Thymus (tissue), 11 donors: ENCODE measurements at regions not wholly inside any gene's neighbourhood (a gene's known extent, or its start where the extent isn't known, plus 50 kb on each side); places are given as distances from the start of the nearest gene placed in this dataset.
A peak's percentile ranks its signal among the peaks of the same experiment; 100 is the strongest.

ENCODE experiments used
- DNase-seq, 9 donors: peaks; one replicate each; pipeline ENCODE4 v3.0.0-alpha.2; 2013; ENCODE audit warnings: low spot score in 9 of 9, low read depth in 6 of 9, missing footprints in 1 of 9
- H3K27ac ChIP-seq, 2 donors: one replicate each; pipeline ENCODE4 v1.5.1; 2013; ENCODE audit warnings: control low read depth in 1 of 2, low read depth in 1 of 2, low read length in 1 of 2, mild to moderate bottlenecking in 1 of 2, moderate library complexity in 1 of 2
- H3K27me3 ChIP-seq, 2 donors: one replicate each; pipeline ENCODE4 v1.5.1; 2013; ENCODE audit warnings: low read length in 1 of 2; ENCODE audit not compliant: control insufficient read depth in 2 of 2, insufficient read depth in 1 of 2
- H3K36me3 ChIP-seq, 2 donors: one replicate each; pipeline ENCODE4 v1.5.1; 2013; ENCODE audit warnings: low read length in 1 of 2, mild to moderate bottlenecking in 1 of 2, moderate library complexity in 1 of 2; ENCODE audit not compliant: control insufficient read depth in 2 of 2, insufficient read depth in 2 of 2
- H3K4me1 ChIP-seq, 2 donors: one replicate each; pipeline ENCODE4 v1.5.1; 2013; ENCODE audit warnings: low read length in 2 of 2; ENCODE audit not compliant: control insufficient read depth in 2 of 2, insufficient read depth in 2 of 2
- H3K4me3 ChIP-seq, 2 donors: one replicate each; pipeline ENCODE4 v1.5.1; 2013; ENCODE audit warnings: low read length in 2 of 2, control low read depth in 1 of 2, mild to moderate bottlenecking in 1 of 2
- H3K9me3 ChIP-seq, 2 donors: one replicate each; pipeline ENCODE4 v1.5.1; 2013; ENCODE audit warnings: low read length in 1 of 2, mild to moderate bottlenecking in 1 of 2; ENCODE audit not compliant: control insufficient read depth in 2 of 2, insufficient read depth in 1 of 2
- WGBS: extraction: QIAGEN DNeasy Blood & Tissue Kit; methylation state at CpG from one replicate; pipeline ENCODE4 v1.1.7; 2013; 5-methylcytosine and 5-hydroxymethylcytosine counted together
- donor health status: healthy.

- Histone ChIP-seq H3K4me3 (no peak overlapping the region), H3K9me3 (no peaks in the 10 kb centered on the region), H3K4me1 (no peaks in the 10 kb centered on the region), H3K27ac (no peak overlapping the region), H3K27me3 (no peaks in the 10 kb centered on the region), H3K36me3 (no peaks in the 10 kb centered on the region)
- DNase-seq, result peak in 1 of 9 donors; percentile 12
- WGBS, result 39% methylated on average over 5 of the region's 5 CpGs
Measured at GRCh38 chr14:53515276-53515675, 362.2 kb upstream of the DDHD1 start.

DNA sequence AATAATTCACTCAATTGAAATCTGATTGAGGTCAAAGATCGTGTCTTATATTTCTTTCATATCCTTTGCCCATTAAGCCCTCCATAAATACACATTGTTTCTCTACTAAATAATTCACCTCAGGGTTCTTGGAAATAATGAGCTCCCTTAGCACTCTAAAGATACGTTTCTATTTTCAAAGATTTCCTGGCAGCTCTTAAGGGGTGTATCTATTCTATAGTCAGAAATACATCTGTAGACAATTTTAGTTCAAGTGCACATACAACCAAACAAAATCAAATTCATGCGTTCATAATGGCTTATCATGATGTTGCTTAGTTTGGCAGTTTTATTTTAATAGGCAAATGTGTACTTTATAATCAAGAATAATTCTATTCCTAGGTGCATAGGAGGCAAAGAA, 361.1 kb upstream of the DDHD1 start:
- no peaks in the 10 kb centered on the region for H3K36me3 ChIP-seq
- WGBS, result 96% methylated on average over 3 of the region's 3 CpGs
- H3K4me3 ChIP-seq, result no peak overlapping the region
- H3K4me1 ChIP-seq, result no peaks in the 10 kb centered on the region
- no peak overlapping the region for H3K27ac ChIP-seq
- no peak for DNase-seq
- no peaks in the 10 kb centered on the region for H3K9me3 ChIP-seq
- no peaks in the 10 kb centered on the region for H3K27me3 ChIP-seq

- Histone ChIP-seq H3K27me3 (no peaks in the 10 kb centered on the region), H3K27ac (no peak overlapping the region), H3K4me3 (no peak overlapping the region), H3K36me3 (no peaks in the 10 kb centered on the region), H3K9me3 (no peaks in the 10 kb centered on the region), H3K4me1 (no peaks in the 10 kb centered on the region)
- DNase-seq, result no peak
Measured at GRCh38 chr14:53510281-53510912, 357.3 kb upstream of the DDHD1 start.

- Histone ChIP-seq H3K36me3 (no peaks in the 10 kb centered on the region), H3K4me3 (no peak overlapping the region), H3K4me1 (no peaks in the 10 kb centered on the region), H3K27ac (peak overlapping the region in 1 of 2 donors; percentile 78), H3K27me3 (no peaks in the 10 kb centered on the region), H3K9me3 (no peaks in the 10 kb centered on the region)
- 84% methylated on average over 11 of the region's 11 CpGs for WGBS
- DNase-seq, result peak in 1 of 9 donors; percentile 12
Measured at GRCh38 chr14:53509276-53510244, 356.4 kb upstream of the DDHD1 start.

GRCh38 chr14:53501361-53502211, 348.5 kb upstream of the DDHD1 start:
- Histone ChIP-seq H3K36me3 (no peaks in the 10 kb centered on the region), H3K4me1 (no peaks in the 10 kb centered on the region), H3K9me3 (no peaks in the 10 kb centered on the region), H3K27me3 (no peaks in the 10 kb centered on the region), H3K27ac (no peak overlapping the region), H3K4me3 (no peak overlapping the region)
- DNase-seq, result no peak
- 87% methylated on average over 3 of the region's 3 CpGs for WGBS

DNA sequence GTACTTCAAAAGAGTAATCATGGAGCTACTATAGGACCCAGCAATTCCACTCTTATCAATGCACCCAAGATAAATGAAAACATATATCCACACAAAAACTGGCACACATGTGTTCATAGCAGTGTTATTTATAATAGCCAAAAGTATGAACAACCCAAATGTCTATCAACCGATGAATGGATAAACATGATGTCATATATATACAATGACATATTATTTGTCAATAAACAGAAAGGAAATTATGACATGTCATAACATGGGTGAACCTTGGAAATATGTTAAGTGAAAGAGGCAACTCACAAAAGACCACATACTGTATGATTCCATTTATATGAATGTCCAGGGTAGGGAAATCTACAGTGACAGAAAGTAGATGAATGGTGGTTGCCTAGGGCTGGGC, 347.1 kb upstream of the DDHD1 start:
- Histone ChIP-seq H3K4me3 (no peak overlapping the region), H3K27me3 (no peaks in the 10 kb centered on the region), H3K4me1 (no peaks in the 10 kb centered on the region), H3K36me3 (no peaks in the 10 kb centered on the region), H3K27ac (no peak overlapping the region), H3K9me3 (no peaks in the 10 kb centered on the region)
- 96% methylated on average over 1 of the region's 1 CpG for WGBS
- DNase-seq, result no peak

DNA sequence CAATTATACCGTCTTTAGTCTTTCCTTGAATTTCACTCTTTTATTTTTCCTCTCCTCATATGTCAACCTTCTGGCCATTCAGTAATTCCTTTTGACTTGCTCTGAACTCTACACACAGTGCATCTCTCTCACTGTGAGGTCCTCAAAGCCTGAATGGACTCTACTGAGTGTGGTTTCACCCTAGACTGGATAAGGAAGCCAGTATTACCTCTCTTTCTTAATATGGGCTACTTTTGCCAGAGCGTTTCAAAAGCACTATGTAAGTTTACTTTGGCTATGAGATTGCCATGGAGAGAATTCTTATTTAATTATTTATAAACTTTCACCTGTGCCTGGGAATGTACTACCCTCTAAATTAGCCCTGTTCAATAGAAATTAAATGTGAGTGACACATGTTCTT, 343.5 kb upstream of the DDHD1 start:
- Histone ChIP-seq H3K27me3 (no peaks in the 10 kb centered on the region), H3K36me3 (no peaks in the 10 kb centered on the region), H3K4me1 (no peaks in the 10 kb centered on the region), H3K27ac (no peak overlapping the region), H3K9me3 (no peaks in the 10 kb centered on the region), H3K4me3 (no peak overlapping the region)
- WGBS, result 98% methylated on average over 2 of the region's 2 CpGs
- DNase-seq, result no peak

- no peak overlapping the region for H3K4me3 ChIP-seq
- H3K4me1 ChIP-seq, result no peaks in the 10 kb centered on the region
- no peak for DNase-seq
- no peak overlapping the region for H3K27ac ChIP-seq
- no peaks in the 10 kb centered on the region for H3K36me3 ChIP-seq
- H3K27me3 ChIP-seq, result no peaks in the 10 kb centered on the region
- WGBS, result 95% methylated on average over 9 of the region's 9 CpGs
- H3K9me3 ChIP-seq, result no peaks in the 10 kb centered on the region
Measured at GRCh38 chr14:53495846-53496343, 342.8 kb upstream of the DDHD1 start.
